ENCODE measurements at regions not wholly inside any gene's neighbourhood (a gene's known extent, or its start where the extent isn't known, plus 50 kb on each side); places are given as distances from the start of the nearest gene placed in this dataset.

- Histone ChIP-seq H3K27ac (ENCODE audit: extremely low read depth, low read depth, low read length) (no peak overlapping the region), H3K36me3 (ENCODE audit: control insufficient read depth in 2 of 2, insufficient read depth in 1 of 2, low read length in 2 of 2) (no peaks in the 10 kb centered on the region), H3K4me3 (ENCODE audit: low read depth, low read length) (no peak overlapping the region), H3K9me3 (ENCODE audit: control insufficient read depth, insufficient read depth, low read depth, low read length) (no peaks in the 10 kb centered on the region), H3K4me1 (ENCODE audit: control insufficient read depth, insufficient read depth, low read length) (no peaks in the 10 kb centered on the region)
- POLR2A ChIA-PET, result no interaction called here
- CTCF ChIA-PET, result no interaction called here
- no peak for TF ChIP-seq ZNF514 (tag by site-specific recombination; IDR thresholded peaks at IDR 0.05)
- TF ChIP-seq, protein P1, sequence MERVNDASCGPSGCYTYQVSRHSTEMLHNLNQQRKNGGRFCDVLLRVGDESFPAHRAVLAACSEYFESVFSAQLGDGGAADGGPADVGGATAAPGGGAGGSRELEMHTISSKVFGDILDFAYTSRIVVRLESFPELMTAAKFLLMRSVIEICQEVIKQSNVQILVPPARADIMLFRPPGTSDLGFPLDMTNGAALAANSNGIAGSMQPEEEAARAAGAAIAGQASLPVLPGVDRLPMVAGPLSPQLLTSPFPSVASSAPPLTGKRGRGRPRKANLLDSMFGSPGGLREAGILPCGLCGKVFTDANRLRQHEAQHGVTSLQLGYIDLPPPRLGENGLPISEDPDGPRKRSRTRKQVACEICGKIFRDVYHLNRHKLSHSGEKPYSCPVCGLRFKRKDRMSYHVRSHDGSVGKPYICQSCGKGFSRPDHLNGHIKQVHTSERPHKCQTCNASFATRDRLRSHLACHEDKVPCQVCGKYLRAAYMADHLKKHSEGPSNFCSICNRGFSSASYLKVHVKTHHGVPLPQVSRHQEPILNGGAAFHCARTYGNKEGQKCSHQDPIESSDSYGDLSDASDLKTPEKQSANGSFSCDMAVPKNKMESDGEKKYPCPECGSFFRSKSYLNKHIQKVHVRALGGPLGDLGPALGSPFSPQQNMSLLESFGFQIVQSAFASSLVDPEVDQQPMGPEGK (tag by site-specific recombination; IDR thresholded peaks at IDR 0.05), result no peak
- TF ChIP-seq ZNF121 (tag by site-specific recombination; IDR thresholded peaks at IDR 0.05), result no peak
- no peak for TF ChIP-seq ZNF701 (tag by site-specific recombination; IDR thresholded peaks at IDR 0.05)
Measured at GRCh38 chr7:68400783-68401182, 1197.5 kb upstream of the AUTS2 start.

DNA sequence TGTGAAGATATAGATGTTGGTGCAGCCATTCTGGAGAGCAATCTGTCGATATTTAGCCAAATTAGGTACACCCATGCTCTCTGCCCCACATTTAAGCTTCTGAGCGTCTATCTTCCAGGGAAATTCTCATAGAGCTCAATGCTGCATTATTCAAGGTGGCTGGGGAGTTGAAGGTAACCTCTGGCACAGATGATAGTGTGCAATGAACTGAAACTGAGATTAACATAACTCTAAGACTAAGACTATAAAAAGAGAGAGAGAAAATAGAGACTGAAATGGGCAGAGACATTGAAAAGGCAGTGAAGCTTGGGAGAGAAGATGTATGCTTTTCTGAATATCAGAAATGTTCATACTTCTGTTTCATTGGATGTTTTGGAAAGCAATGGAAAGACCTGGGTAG lies 1197.0 kb upstream of the AUTS2 start:
- ChIA-PET CTCF (no interaction called here), POLR2A (no interaction called here)
- no peak overlapping the region for H3K4me3 ChIP-seq (ENCODE audit: low read depth, low read length)

GRCh38 chr7:68406480-68406879 lies 1191.8 kb upstream of the AUTS2 start:
- no peak overlapping the region for H3K27ac ChIP-seq (ENCODE audit: extremely low read depth, low read depth, low read length)
- POLR2A ChIA-PET, result no interaction called here
- no peaks in the 10 kb centered on the region for H3K4me1 ChIP-seq (ENCODE audit: control insufficient read depth, insufficient read depth, low read length)
- CTCF ChIA-PET, result no interaction called here
- H3K36me3 ChIP-seq (ENCODE audit: control insufficient read depth in 2 of 2, insufficient read depth in 1 of 2, low read length in 2 of 2), result no peaks in the 10 kb centered on the region
- no peaks in the 10 kb centered on the region for H3K9me3 ChIP-seq (ENCODE audit: control insufficient read depth, insufficient read depth, low read depth, low read length)
- no peak overlapping the region for H3K4me3 ChIP-seq (ENCODE audit: low read depth, low read length)
- TF ChIP-seq, protein P2, sequence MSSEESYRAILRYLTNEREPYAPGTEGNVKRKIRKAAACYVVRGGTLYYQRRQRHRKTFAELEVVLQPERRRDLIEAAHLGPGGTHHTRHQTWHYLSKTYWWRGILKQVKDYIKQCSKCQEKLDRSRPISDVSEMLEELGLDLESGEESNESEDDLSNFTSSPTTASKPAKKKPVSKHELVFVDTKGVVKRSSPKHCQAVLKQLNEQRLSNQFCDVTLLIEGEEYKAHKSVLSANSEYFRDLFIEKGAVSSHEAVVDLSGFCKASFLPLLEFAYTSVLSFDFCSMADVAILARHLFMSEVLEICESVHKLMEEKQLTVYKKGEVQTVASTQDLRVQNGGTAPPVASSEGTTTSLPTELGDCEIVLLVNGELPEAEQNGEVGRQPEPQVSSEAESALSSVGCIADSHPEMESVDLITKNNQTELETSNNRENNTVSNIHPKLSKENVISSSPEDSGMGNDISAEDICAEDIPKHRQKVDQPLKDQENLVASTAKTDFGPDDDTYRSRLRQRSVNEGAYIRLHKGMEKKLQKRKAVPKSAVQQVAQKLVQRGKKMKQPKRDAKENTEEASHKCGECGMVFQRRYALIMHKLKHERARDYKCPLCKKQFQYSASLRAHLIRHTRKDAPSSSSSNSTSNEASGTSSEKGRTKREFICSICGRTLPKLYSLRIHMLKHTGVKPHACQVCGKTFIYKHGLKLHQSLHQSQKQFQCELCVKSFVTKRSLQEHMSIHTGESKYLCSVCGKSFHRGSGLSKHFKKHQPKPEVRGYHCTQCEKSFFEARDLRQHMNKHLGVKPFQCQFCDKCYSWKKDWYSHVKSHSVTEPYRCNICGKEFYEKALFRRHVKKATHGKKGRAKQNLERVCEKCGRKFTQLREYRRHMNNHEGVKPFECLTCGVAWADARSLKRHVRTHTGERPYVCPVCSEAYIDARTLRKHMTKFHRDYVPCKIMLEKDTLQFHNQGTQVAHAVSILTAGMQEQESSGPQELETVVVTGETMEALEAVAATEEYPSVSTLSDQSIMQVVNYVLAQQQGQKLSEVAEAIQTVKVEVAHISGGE (tag by site-specific recombination; conservative IDR thresholded peaks at IDR 0.05; ENCODE audit: low read depth), result no peak
- TF ChIP-seq ZIC2 (tag by site-specific recombination; IDR thresholded peaks at IDR 0.05) (no peak), ZNF394 (tag by site-specific recombination; IDR thresholded peaks at IDR 0.05; ENCODE audit: borderline replicate concordance) (no peak), ZNF214 (tag by site-specific recombination; IDR thresholded peaks at IDR 0.05; ENCODE audit: borderline replicate concordance) (no peak), ZNF48 (tag by site-specific recombination; IDR thresholded peaks at IDR 0.05) (no peak), ZNF621 (tag by site-specific recombination; IDR thresholded peaks at IDR 0.05) (no peak), ZNF521 (tag by site-specific recombination; IDR thresholded peaks at IDR 0.05) (no peak), ZNF248 (tag by site-specific recombination; IDR thresholded peaks at IDR 0.05) (no peak), ZNF658 (tag by site-specific recombination; IDR thresholded peaks at IDR 0.05) (no peak), ZXDB (tag by site-specific recombination; IDR thresholded peaks at IDR 0.05) (no peak), ZNF221 (tag by site-specific recombination; IDR thresholded peaks at IDR 0.05; ENCODE audit: borderline replicate concordance) (no peak), ZNF274 (IDR thresholded peaks at IDR 0.05; ENCODE audit: low read length) (no peak), ZNF274 (tag by site-specific recombination; IDR thresholded peaks at IDR 0.05; ENCODE audit: borderline replicate concordance) (no peak), ZNF157 (tag by site-specific recombination; IDR thresholded peaks at IDR 0.05) (no peak), ZNF785 (tag by site-specific recombination; IDR thresholded peaks at IDR 0.05) (no peak), ZNF843 (tag by site-specific recombination; IDR thresholded peaks at IDR 0.05) (no peak)
- TF ChIP-seq, protein P3, sequence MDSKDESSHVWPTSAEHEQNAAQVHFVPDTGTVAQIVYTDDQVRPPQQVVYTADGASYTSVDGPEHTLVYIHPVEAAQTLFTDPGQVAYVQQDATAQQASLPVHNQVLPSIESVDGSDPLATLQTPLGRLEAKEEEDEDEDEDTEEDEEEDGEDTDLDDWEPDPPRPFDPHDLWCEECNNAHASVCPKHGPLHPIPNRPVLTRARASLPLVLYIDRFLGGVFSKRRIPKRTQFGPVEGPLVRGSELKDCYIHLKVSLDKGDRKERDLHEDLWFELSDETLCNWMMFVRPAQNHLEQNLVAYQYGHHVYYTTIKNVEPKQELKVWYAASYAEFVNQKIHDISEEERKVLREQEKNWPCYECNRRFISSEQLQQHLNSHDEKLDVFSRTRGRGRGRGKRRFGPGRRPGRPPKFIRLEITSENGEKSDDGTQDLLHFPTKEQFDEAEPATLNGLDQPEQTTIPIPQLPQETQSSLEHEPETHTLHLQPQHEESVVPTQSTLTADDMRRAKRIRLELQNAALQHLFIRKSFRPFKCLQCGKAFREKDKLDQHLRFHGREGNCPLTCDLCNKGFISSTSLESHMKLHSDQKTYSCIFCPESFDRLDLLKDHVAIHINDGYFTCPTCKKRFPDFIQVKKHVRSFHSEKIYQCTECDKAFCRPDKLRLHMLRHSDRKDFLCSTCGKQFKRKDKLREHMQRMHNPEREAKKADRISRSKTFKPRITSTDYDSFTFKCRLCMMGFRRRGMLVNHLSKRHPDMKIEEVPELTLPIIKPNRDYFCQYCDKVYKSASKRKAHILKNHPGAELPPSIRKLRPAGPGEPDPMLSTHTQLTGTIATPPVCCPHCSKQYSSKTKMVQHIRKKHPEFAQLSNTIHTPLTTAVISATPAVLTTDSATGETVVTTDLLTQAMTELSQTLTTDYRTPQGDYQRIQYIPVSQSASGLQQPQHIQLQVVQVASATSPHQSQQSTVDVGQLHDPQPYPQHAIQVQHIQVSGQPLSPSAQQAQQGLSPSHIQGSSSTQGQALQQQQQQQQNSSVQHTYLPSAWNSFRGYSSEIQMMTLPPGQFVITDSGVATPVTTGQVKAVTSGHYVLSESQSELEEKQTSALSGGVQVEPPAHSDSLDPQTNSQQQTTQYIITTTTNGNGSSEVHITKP (tag by site-specific recombination; IDR thresholded peaks at IDR 0.05), result no peak
- TF ChIP-seq, protein P4, sequence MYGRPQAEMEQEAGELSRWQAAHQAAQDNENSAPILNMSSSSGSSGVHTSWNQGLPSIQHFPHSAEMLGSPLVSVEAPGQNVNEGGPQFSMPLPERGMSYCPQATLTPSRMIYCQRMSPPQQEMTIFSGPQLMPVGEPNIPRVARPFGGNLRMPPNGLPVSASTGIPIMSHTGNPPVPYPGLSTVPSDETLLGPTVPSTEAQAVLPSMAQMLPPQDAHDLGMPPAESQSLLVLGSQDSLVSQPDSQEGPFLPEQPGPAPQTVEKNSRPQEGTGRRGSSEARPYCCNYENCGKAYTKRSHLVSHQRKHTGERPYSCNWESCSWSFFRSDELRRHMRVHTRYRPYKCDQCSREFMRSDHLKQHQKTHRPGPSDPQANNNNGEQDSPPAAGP (tag by site-specific recombination; IDR thresholded peaks at IDR 0.05), result no peak

More for the DNA sequence above, 1197.0 kb upstream of the AUTS2 start:
- Histone ChIP-seq H3K4me1 (ENCODE audit: control insufficient read depth, insufficient read depth, low read length) (no peaks in the 10 kb centered on the region), H3K27ac (ENCODE audit: extremely low read depth, low read depth, low read length) (no peak overlapping the region), H3K36me3 (ENCODE audit: control insufficient read depth in 2 of 2, insufficient read depth in 1 of 2, low read length in 2 of 2) (no peaks in the 10 kb centered on the region), H3K9me3 (ENCODE audit: control insufficient read depth, insufficient read depth, low read depth, low read length) (no peaks in the 10 kb centered on the region)
- TF ChIP-seq ZNF157 (tag by site-specific recombination; IDR thresholded peaks at IDR 0.05) (no peak), BCL11A (tag by site-specific recombination; IDR thresholded peaks at IDR 0.05; ENCODE audit: low read depth) (no peak), REPIN1 (tag by site-specific recombination; IDR thresholded peaks at IDR 0.05; ENCODE audit: low read depth) (no peak), TRIM28 (IDR thresholded peaks at IDR 0.05; ENCODE audit: borderline replicate concordance, low read length) (no peak), SP3 (tag by site-specific recombination; IDR thresholded peaks at IDR 0.05) (no peak)

Data from HEK293 (cell line).